ENCODE measurements at regions not wholly inside any gene's neighbourhood (a gene's known extent, or its start where the extent isn't known, plus 50 kb on each side); places are given as distances from the start of the nearest gene placed in this dataset.

DNA sequence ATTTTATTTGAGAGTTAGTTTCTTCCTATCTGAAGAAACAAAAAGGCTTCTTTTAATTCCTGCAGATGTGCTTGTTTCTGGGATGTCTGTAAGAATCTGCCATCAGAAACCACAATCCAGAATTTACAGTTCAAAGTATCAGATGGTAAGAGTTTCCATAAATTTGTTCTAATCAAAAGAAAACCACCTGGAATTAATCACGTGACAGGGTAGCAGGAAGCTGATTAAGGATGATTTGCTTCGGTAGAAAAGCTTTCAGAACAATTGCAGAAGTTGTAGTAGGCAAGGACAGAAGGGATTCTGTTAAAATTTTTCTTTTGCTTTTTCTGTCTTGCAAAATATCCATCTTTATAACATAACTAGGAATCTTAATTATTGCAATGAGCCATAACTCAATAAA is 1975.1 kb upstream of the AGA start:
- Histone ChIP-seq H2BK20ac (ENCODE audit: low read depth, low read length) (no peak overlapping the region), H3K9ac (ENCODE audit: low read depth, low read length) (no peak overlapping the region), H4K20me1 (ENCODE audit: insufficient read depth, low read length) (no peaks in the 10 kb centered on the region), H3K4me3 (ENCODE audit: insufficient read depth, low read depth, low read length) (no peak overlapping the region), H3K79me1 (ENCODE audit: low read depth in 1 of 2, low read length in 2 of 2) (no peaks in the 10 kb centered on the region), H3K36me3 (ENCODE audit: control insufficient read depth, insufficient read depth, low read length) (no peaks in the 10 kb centered on the region), H2AK9ac (replicated peaks; ENCODE audit: low read depth, low read length, poor library complexity) (no peak overlapping the region), H3K4me1 (ENCODE audit: control insufficient read depth, insufficient read depth, low read length) (no peaks in the 10 kb centered on the region), H3K9me1 (ENCODE audit: insufficient read depth, low read length) (no peaks in the 10 kb centered on the region), H3K18ac (ENCODE audit: low read depth, low read length) (no peak overlapping the region), H2BK5ac (ENCODE audit: low read depth, low read length, poor library complexity, severe bottlenecking) (no peak overlapping the region), H4K8ac (ENCODE audit: low read depth in 2 of 2, low read length in 2 of 2) (no peak overlapping the region), H3K14ac (replicated peaks; ENCODE audit: low read depth, low read length) (no peak overlapping the region), H4K5ac (ENCODE audit: low read depth, low read length) (no peak overlapping the region), H3K4ac (ENCODE audit: low read depth, low read length) (no peak overlapping the region), H4K91ac (ENCODE audit: insufficient read depth, low read depth, low read length) (no peak overlapping the region), H2AFZ (replicated peaks; ENCODE audit: low read length, poor library complexity) (no peak overlapping the region), H2BK15ac (ENCODE audit: low read depth, low read length) (no peak overlapping the region), H2AK5ac (ENCODE audit: low read depth, low read length) (no peak overlapping the region), H2BK120ac (ENCODE audit: low read depth, low read length) (no peak overlapping the region), H3K9me3 (ENCODE audit: control insufficient read depth, insufficient read depth, low read length) (peaks cover 2% of the 10 kb centered on the region; the same call in 1 of the 2 replicates), H3K27me3 (ENCODE audit: control insufficient read depth, insufficient read depth, low read length) (no peaks in the 10 kb centered on the region), H3K23ac (ENCODE audit: low read depth, low read length) (no peak overlapping the region), H3K27ac (ENCODE audit: insufficient read depth, low read length) (no peak overlapping the region), H3K4me2 (ENCODE audit: low read depth, low read length) (no peak overlapping the region), H3K56ac (ENCODE audit: extremely low read depth, insufficient read depth, low read length) (no peak overlapping the region)
- no peak for ATAC-seq (ENCODE audit: low read depth)
- no peak for DNase-seq
- ChIA-PET POLR2A (ENCODE audit: unreplicated experiment) (no interaction called here), CTCF (no interaction called here)
- dilution Hi-C loops (cut with HindIII; ENCODE audit: low sequenced_read_pairs, unreplicated experiment) (no loop called here), in situ Hi-C loops (cut with MboI; ENCODE audit: low sequenced_read_pairs) (no loop called here), intact Hi-C loops (cut with micrococcal nuclease) (no loop called here)
- WGBS, 2 experiments (ENCODE audit: extremely low coverage in 2 of 2, insufficient read length in 1 of 2): no CpG with 5 or more reads among the region's 2 CpGs
- BruUV-seq (replicated peaks): no TSS peak
- no peak for TF ChIP-seq MXI1 (IDR thresholded peaks at IDR 0.05; ENCODE audit: borderline replicate concordance, low read depth, low read length)

Data from IMR-90 (cell line).